ENCODE measurements at regions not wholly inside any gene's neighbourhood (a gene's known extent, or its start where the extent isn't known, plus 50 kb on each side); places are given as distances from the start of the nearest gene placed in this dataset.

- H2AK5ac ChIP-seq (ENCODE audit: low read depth, low read length), result no peak overlapping the region
- H3K23me2 ChIP-seq (ENCODE audit: low read depth, low read length), result no peaks in the 10 kb centered on the region
- no peaks in the 10 kb centered on the region for H3K9me3 ChIP-seq (ENCODE audit: insufficient read depth in 2 of 2, low read depth in 1 of 2, low read length in 1 of 2)
- H2BK15ac ChIP-seq (ENCODE audit: low read length), result no peak overlapping the region
- TF ChIP-seq MAX (IDR thresholded peaks at IDR 0.05) (no peak), EGR1 (IDR thresholded peaks at IDR 0.05; ENCODE audit: borderline replicate concordance, low read depth, low read length) (no peak), KDM4A (IDR thresholded peaks at IDR 0.05; ENCODE audit: low read depth, low read length, severe bottlenecking) (no peak), CBX5 (IDR thresholded peaks at IDR 0.05; ENCODE audit: low read depth, low read length) (no peak), RBBP5 (IDR thresholded peaks at IDR 0.05; ENCODE audit: borderline replicate concordance, low read depth, low read length) (no peak), SUZ12 (IDR thresholded peaks at IDR 0.05; ENCODE audit: low read length) (no peak), BCL11A (IDR thresholded peaks at IDR 0.05; ENCODE audit: low read depth in 2 of 2, low read length in 2 of 2) (no peak), USF2 (IDR thresholded peaks at IDR 0.05; ENCODE audit: low read length) (no peak), HDAC6 (IDR thresholded peaks at IDR 0.05; ENCODE audit: low read depth, low read length) (no peak), KDM1A (IDR thresholded peaks at IDR 0.05; ENCODE audit: borderline replicate concordance, low read length) (no peak)
- no peak overlapping the region for H3K18ac ChIP-seq (ENCODE audit: extremely low read depth, low read length)
- no peak overlapping the region for H2BK20ac ChIP-seq (ENCODE audit: low read length)
- H3K9ac ChIP-seq (replicated peaks in 1 of 4; ENCODE audit: extremely low read depth in 1 of 4, low read depth in 3 of 4, low read length in 3 of 4), result no peak overlapping the region
- H2BK120ac ChIP-seq (replicated peaks; ENCODE audit: low read depth, low read length), result no peak overlapping the region
- peaks cover 1 to 13% (median 10%) of the 10 kb centered on the region in 4 experiments; a peak in 6 of 7 replicates for H3K27me3 ChIP-seq (replicated peaks in 1 of 4; ENCODE audit: control insufficient read depth in 3 of 4, extremely low read depth in 1 of 4, insufficient read depth in 3 of 4, low read length in 3 of 4)
- H3K27ac ChIP-seq (ENCODE audit: low read depth, low read length), result no peak overlapping the region
- no peak overlapping the region for H2AFZ ChIP-seq (ENCODE audit: low read length)
- H4K8ac ChIP-seq (ENCODE audit: extremely low read depth, insufficient read depth, low read length), result no peak overlapping the region
- no peak overlapping the region for H3K4ac ChIP-seq (replicated peaks; ENCODE audit: insufficient read length, low read depth, low read length)
- ChIA-PET POLR2A (ENCODE audit: partially characterized antibody) (no interaction called here), CTCF (ENCODE audit: partially characterized antibody) (interaction anchor here (0.6 to 1.3 kb wide), 2 partner anchors 168 to 1237 kb away, joined by 3 to 4 read pairs; no protein-coding TSS in a partner anchor)
- FAIRE-seq (no peak), DNase-seq (ENCODE audit: low read depth in 1 of 2, low spot score in 2 of 2) (no peak)
- 91 to 100% methylated on average over 1 to 9 of the region's 9 CpGs for WGBS, 2 experiments (ENCODE audit: extremely low coverage in 1 of 2, insufficient coverage in 1 of 2, insufficient read length in 1 of 2, insufficient replicate concordance in 2 of 2, low coverage in 1 of 2, low lambda C conversion rate in 2 of 2, missing lambda C conversion rate in 1 of 2)
- no peak overlapping the region for H2BK5ac ChIP-seq (ENCODE audit: low read depth, low read length)
- peaks cover 0 to 5% (median 0%) of the 10 kb centered on the region in 4 experiments; a peak in 1 of 7 replicates for H3K4me1 ChIP-seq (replicated peaks in 1 of 4; ENCODE audit: control insufficient read depth in 3 of 4, insufficient read depth in 4 of 4, low read length in 3 of 4)
- no peak overlapping the region for H4K5ac ChIP-seq (ENCODE audit: insufficient read length, low read depth, low read length)
- H2BK12ac ChIP-seq (ENCODE audit: low read depth, low read length), result no peak overlapping the region
- H3K14ac ChIP-seq (ENCODE audit: insufficient read length), result no peak overlapping the region
- H3K79me1 ChIP-seq (ENCODE audit: low read depth, low read length), result no peaks in the 10 kb centered on the region
- H3K56ac ChIP-seq (replicated peaks; ENCODE audit: insufficient read length, low read depth, low read length), result no peak overlapping the region
- no peaks in the 10 kb centered on the region for H3K79me2 ChIP-seq (ENCODE audit: control insufficient read depth in 1 of 2, insufficient read depth in 2 of 2, low read length in 2 of 2)
- no peak overlapping the region for H4K91ac ChIP-seq (replicated peaks; ENCODE audit: insufficient read length, low read length)
- no peak overlapping the region for H3K23ac ChIP-seq (ENCODE audit: insufficient read length)
- H4K20me1 ChIP-seq (replicated peaks in 1 of 2; ENCODE audit: control insufficient read depth in 1 of 2, insufficient read depth in 2 of 2, low read length in 2 of 2), result no peaks in the 10 kb centered on the region
- no peak overlapping the region for H3K4me3 ChIP-seq (ENCODE audit: extremely low read depth in 1 of 4, insufficient read depth in 2 of 4, low read depth in 3 of 4, low read length in 4 of 4)
- no peak overlapping the region for H3K4me2 ChIP-seq (ENCODE audit: insufficient read depth in 1 of 2, low read depth in 2 of 2, low read length in 2 of 2)
- H3K36me3 ChIP-seq (ENCODE audit: control insufficient read depth in 2 of 4, insufficient read depth in 4 of 4, low read length in 3 of 4), result no peaks in the 10 kb centered on the region
These were observed 339.0 kb upstream of the CTNND2 start for GRCh38 chr5:12242950-12243888.

Measured in H1 (cell line).